ENCODE measurements at regions not wholly inside any gene's neighbourhood (a gene's known extent, or its start where the extent isn't known, plus 50 kb on each side); places are given as distances from the start of the nearest gene placed in this dataset.

DNA sequence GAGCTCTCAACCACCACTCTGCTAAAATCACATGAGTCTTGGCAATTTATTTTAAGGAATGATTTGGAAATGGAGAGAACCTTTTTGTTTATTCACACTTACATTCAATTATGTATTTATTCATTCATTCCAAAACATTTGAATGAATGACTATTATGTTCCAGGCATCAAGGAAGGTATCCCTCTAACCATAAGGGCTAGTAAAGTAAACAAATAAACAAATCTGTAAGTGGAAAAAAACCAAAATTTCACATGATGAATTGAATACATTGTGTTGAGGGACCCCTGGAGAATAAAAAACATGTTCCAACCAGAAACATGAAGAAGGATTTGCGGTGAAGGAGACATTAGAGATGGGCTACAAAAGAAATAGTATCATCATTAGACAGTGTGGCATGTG, 677.8 kb downstream of the TOX3 start:
- TF ChIP-seq, protein P1, sequence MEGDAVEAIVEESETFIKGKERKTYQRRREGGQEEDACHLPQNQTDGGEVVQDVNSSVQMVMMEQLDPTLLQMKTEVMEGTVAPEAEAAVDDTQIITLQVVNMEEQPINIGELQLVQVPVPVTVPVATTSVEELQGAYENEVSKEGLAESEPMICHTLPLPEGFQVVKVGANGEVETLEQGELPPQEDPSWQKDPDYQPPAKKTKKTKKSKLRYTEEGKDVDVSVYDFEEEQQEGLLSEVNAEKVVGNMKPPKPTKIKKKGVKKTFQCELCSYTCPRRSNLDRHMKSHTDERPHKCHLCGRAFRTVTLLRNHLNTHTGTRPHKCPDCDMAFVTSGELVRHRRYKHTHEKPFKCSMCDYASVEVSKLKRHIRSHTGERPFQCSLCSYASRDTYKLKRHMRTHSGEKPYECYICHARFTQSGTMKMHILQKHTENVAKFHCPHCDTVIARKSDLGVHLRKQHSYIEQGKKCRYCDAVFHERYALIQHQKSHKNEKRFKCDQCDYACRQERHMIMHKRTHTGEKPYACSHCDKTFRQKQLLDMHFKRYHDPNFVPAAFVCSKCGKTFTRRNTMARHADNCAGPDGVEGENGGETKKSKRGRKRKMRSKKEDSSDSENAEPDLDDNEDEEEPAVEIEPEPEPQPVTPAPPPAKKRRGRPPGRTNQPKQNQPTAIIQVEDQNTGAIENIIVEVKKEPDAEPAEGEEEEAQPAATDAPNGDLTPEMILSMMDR (IDR thresholded peaks at IDR 0.05 in 8 of 11, conservative IDR thresholded peaks at IDR 0.05 in 3 of 11) = no peak
- no peak for TF ChIP-seq POLR2AphosphoS5 (IDR thresholded peaks at IDR 0.05)
